Fibroblast of villous mesenchyme (primary cell): ENCODE measurements at regions not wholly inside any gene's neighbourhood (a gene's known extent, or its start where the extent isn't known, plus 50 kb on each side); places are given as distances from the start of the nearest gene placed in this dataset.

ENCODE experiments used
- DNase-seq: peaks from one replicate; pipeline ENCODE4 v3.0.0-alpha.2; 2010; ENCODE audit warnings: low read depth
- H3K4me3 ChIP-seq: 2 replicates; pipeline ENCODE4 v1.5.1; 2011; ENCODE audit warnings: low read depth, mild to moderate bottlenecking, low read length
- CTCF ChIP-seq: IDR thresholded peaks from 2 replicates; pipeline ENCODE4 v1.5.1; 2012; ENCODE audit warnings: low read depth, mild to moderate bottlenecking, low read length; ENCODE audit not compliant: insufficient read depth

- no peak for DNase-seq
- H3K4me3 ChIP-seq, result no peak overlapping the region
- no peak for TF ChIP-seq CTCF
These were observed 57.9 kb upstream of the FST start for GRCh38 chr5:53422539-53422938.

- TF ChIP-seq CTCF, result no peak
- H3K4me3 ChIP-seq, result no peak overlapping the region
- DNase-seq, result no peak
These were observed 56.7 kb upstream of the FST start for GRCh38 chr5:53423724-53424123.

GRCh38 chr5:53424686-53425615, 55.5 kb upstream of the FST start:
- no peak for DNase-seq
- TF ChIP-seq CTCF, result no peak
- no peak overlapping the region for H3K4me3 ChIP-seq

GRCh38 chr5:53425687-53426511, 54.5 kb upstream of the FST start:
- no peak overlapping the region for H3K4me3 ChIP-seq
- no peak for TF ChIP-seq CTCF
- no peak for DNase-seq

- H3K4me3 ChIP-seq, result no peak overlapping the region
- no peak for DNase-seq
- TF ChIP-seq CTCF, result no peak
These were observed 54.0 kb upstream of the FST start for GRCh38 chr5:53426512-53426830.

GRCh38 chr5:53426878-53427277, 53.6 kb upstream of the FST start:
- TF ChIP-seq CTCF, result no peak
- no peak for DNase-seq
- H3K4me3 ChIP-seq, result no peak overlapping the region
